ENCODE measurements at regions not wholly inside any gene's neighbourhood (a gene's known extent, or its start where the extent isn't known, plus 50 kb on each side); places are given as distances from the start of the nearest gene placed in this dataset.

- no peak for TF ChIP-seq POLR2A (IDR thresholded peaks at IDR 0.05)
- no peak for TF ChIP-seq CTCF (IDR thresholded peaks at IDR 0.05)
- TF ChIP-seq POLR2AphosphoS5 (IDR thresholded peaks at IDR 0.05): no peak
- TF ChIP-seq EP300 (IDR thresholded peaks at IDR 0.05): no peak
Observed at GRCh38 chr6:169106176-169106575, 147.5 kb downstream of the THBS2 start.
